ENCODE measurements at regions not wholly inside any gene's neighbourhood (a gene's known extent, or its start where the extent isn't known, plus 50 kb on each side); places are given as distances from the start of the nearest gene placed in this dataset.

GRCh38 chr7:68792351-68792750, 805.9 kb upstream of the AUTS2 start:
- no peak for FAIRE-seq
- no peak overlapping the region for H3K9ac ChIP-seq (ENCODE audit: low read length)
- H3K4me3 ChIP-seq (ENCODE audit: insufficient read depth, low read depth, low read length) = no peak overlapping the region
- no peak overlapping the region for H3K4me3 Mint-ChIP-seq (ENCODE audit: unreplicated experiment)
- no peaks in the 10 kb centered on the region for H3K27me3 Mint-ChIP-seq (ENCODE audit: low read depth, unreplicated experiment)
- no peak for TF ChIP-seq EZH2 (IDR thresholded peaks at IDR 0.05; ENCODE audit: insufficient read depth, low read length)
- no peak for TF ChIP-seq CTCF (IDR thresholded peaks at IDR 0.05; ENCODE audit: insufficient read depth, low read depth, low read length)
- no peaks in the 10 kb centered on the region for H3K4me1 Mint-ChIP-seq (ENCODE audit: low read depth, unreplicated experiment)
- H3K36me3 ChIP-seq (ENCODE audit: insufficient read depth, low read length) = no peaks in the 10 kb centered on the region
- DNase-seq (ENCODE audit: low read depth) = no peak
- no peak overlapping the region for H2AFZ ChIP-seq (ENCODE audit: low read depth, low read length)
- H3K27me3 ChIP-seq (ENCODE audit: insufficient read depth, low read length) = no peaks in the 10 kb centered on the region
- H3K4me1 ChIP-seq (ENCODE audit: insufficient read depth, low read length) = no peaks in the 10 kb centered on the region
- H3K9me3 ChIP-seq (ENCODE audit: insufficient read depth, low read depth, low read length) = no peaks in the 10 kb centered on the region
- no peak overlapping the region for H3K27ac Mint-ChIP-seq (ENCODE audit: unreplicated experiment)
- no peaks in the 10 kb centered on the region for H3K79me2 ChIP-seq (ENCODE audit: insufficient read depth, low read length)
- H4K20me1 ChIP-seq (ENCODE audit: insufficient read depth, low read length) = no peaks in the 10 kb centered on the region
- H3K36me3 Mint-ChIP-seq (ENCODE audit: low read depth, unreplicated experiment) = no peaks in the 10 kb centered on the region
- H3K9me3 Mint-ChIP-seq (ENCODE audit: unreplicated experiment) = peaks cover 7% of the 10 kb centered on the region
- no peak overlapping the region for H3K4me2 ChIP-seq (ENCODE audit: low read length)
- H3K27ac ChIP-seq (ENCODE audit: low read depth, low read length) = no peak overlapping the region

- no peaks in the 10 kb centered on the region for H3K36me3 Mint-ChIP-seq (ENCODE audit: low read depth, unreplicated experiment)
- H3K79me2 ChIP-seq (ENCODE audit: insufficient read depth, low read length) = no peaks in the 10 kb centered on the region
- no peak overlapping the region for H3K4me2 ChIP-seq (ENCODE audit: low read length)
Observed at GRCh38 chr7:68793513-68793912, 804.8 kb upstream of the AUTS2 start.

More at GRCh38 chr7:68793513-68793912, 804.8 kb upstream of the AUTS2 start:
- Histone ChIP-seq H3K36me3 (ENCODE audit: insufficient read depth, low read length) (no peaks in the 10 kb centered on the region), H3K27me3 (ENCODE audit: insufficient read depth, low read length) (no peaks in the 10 kb centered on the region), H4K20me1 (ENCODE audit: insufficient read depth, low read length) (no peaks in the 10 kb centered on the region), H3K4me3 (ENCODE audit: insufficient read depth, low read depth, low read length) (no peak overlapping the region), H3K9me3 (ENCODE audit: insufficient read depth, low read depth, low read length) (no peaks in the 10 kb centered on the region), H3K27ac (ENCODE audit: low read depth, low read length) (no peak overlapping the region), H2AFZ (ENCODE audit: low read depth, low read length) (no peak overlapping the region), H3K9ac (ENCODE audit: low read length) (no peak overlapping the region), H3K4me1 (ENCODE audit: insufficient read depth, low read length) (no peaks in the 10 kb centered on the region)
- H3K9me3 Mint-ChIP-seq (ENCODE audit: unreplicated experiment) = peaks cover 10% of the 10 kb centered on the region
- TF ChIP-seq EZH2 (IDR thresholded peaks at IDR 0.05; ENCODE audit: insufficient read depth, low read length) = no peak
- no peak for TF ChIP-seq CTCF (IDR thresholded peaks at IDR 0.05; ENCODE audit: insufficient read depth, low read depth, low read length)
- H3K27me3 Mint-ChIP-seq (ENCODE audit: low read depth, unreplicated experiment) = no peaks in the 10 kb centered on the region
- no peaks in the 10 kb centered on the region for H3K4me1 Mint-ChIP-seq (ENCODE audit: low read depth, unreplicated experiment)
- DNase-seq (ENCODE audit: low read depth) (no peak), FAIRE-seq (no peak)
- no peak overlapping the region for H3K4me3 Mint-ChIP-seq (ENCODE audit: unreplicated experiment)
- H3K27ac Mint-ChIP-seq (ENCODE audit: unreplicated experiment) = no peak overlapping the region

All from astrocyte (in vitro differentiated cells and primary cell).